NCI-H1694 treated with DMSO at 0.1 percent for 48 hours (cell line): ENCODE measurements at regions not wholly inside any gene's neighbourhood (a gene's known extent, or its start where the extent isn't known, plus 50 kb on each side); places are given as distances from the start of the nearest gene placed in this dataset.

ENCODE experiments used
- DNase-seq: peaks from one replicate; lab custom pipeline; 2025; lab: John Stamatoyannopoulos, UW

GRCh38 chr4:4808086-4808485, 51.4 kb upstream of the MSX1 start:
- DNase-seq = no peak

GRCh38 chr4:4805887-4806286, 53.6 kb upstream of the MSX1 start:
- DNase-seq = no peak

- DNase-seq = no peak
Observed at GRCh38 chr4:4803912-4804296, 55.6 kb upstream of the MSX1 start.

- no peak for DNase-seq
Observed at GRCh38 chr4:4803216-4803911, 56.1 kb upstream of the MSX1 start.

- DNase-seq = no peak
Observed at GRCh38 chr4:4800646-4801408, 58.6 kb upstream of the MSX1 start.

GRCh38 chr4:4794421-4794820, 65.0 kb upstream of the MSX1 start:
- no peak for DNase-seq

- no peak for DNase-seq
Observed at GRCh38 chr4:4792466-4792865, 67.0 kb upstream of the MSX1 start.

GRCh38 chr4:4791299-4792111, 68.0 kb upstream of the MSX1 start:
- DNase-seq = no peak

GRCh38 chr4:4789462-4789861, 70.0 kb upstream of the MSX1 start:
- DNase-seq = no peak

- no peak for DNase-seq
Observed at GRCh38 chr4:4788573-4788972, 70.9 kb upstream of the MSX1 start.

GRCh38 chr4:4787421-4787820, 72.0 kb upstream of the MSX1 start:
- DNase-seq = no peak

- no peak for DNase-seq
Observed at GRCh38 chr4:4784379-4784778, 75.1 kb upstream of the MSX1 start.

- no peak for DNase-seq
Observed at GRCh38 chr4:4783847-4784246, 75.6 kb upstream of the MSX1 start.

- DNase-seq = no peak
Observed at GRCh38 chr4:4782969-4783368, 76.5 kb upstream of the MSX1 start.

- DNase-seq = no peak
Observed at GRCh38 chr4:4781936-4782707, 77.3 kb upstream of the MSX1 start.

- DNase-seq = no peak
Observed at GRCh38 chr4:4780729-4781244, 78.7 kb upstream of the MSX1 start.

GRCh38 chr4:4779486-4779885, 80.0 kb upstream of the MSX1 start:
- DNase-seq = no peak

- DNase-seq = no peak
Observed at GRCh38 chr4:4779054-4779453, 80.4 kb upstream of the MSX1 start.

GRCh38 chr4:4778554-4778953, 80.9 kb upstream of the MSX1 start:
- no peak for DNase-seq

- DNase-seq = no peak
Observed at GRCh38 chr4:4776934-4777333, 82.5 kb upstream of the MSX1 start.

- DNase-seq = no peak
Observed at GRCh38 chr4:4776335-4776734, 83.1 kb upstream of the MSX1 start.

GRCh38 chr4:4775493-4776004, 83.9 kb upstream of the MSX1 start:
- DNase-seq = no peak
